Right renal pelvis (tissue), 4 donors: ENCODE measurements at regions not wholly inside any gene's neighbourhood (a gene's known extent, or its start where the extent isn't known, plus 50 kb on each side); places are given as distances from the start of the nearest gene placed in this dataset.
"Not testable (repeated sequence)": the region's sequence is repeated elsewhere in the genome, so short reads cannot be mapped to it uniquely, and the experiment has no call there.

Experiments used
- DNase-seq, 4 donors: peaks; one replicate each; pipeline ENCODE4 v3.0.0-alpha.2; 2013; ENCODE audit warnings: low read depth in 4 of 4, low spot score in 3 of 4, missing footprints in 1 of 4

GRCh38 chr1:78240755-78241154 lies 195.0 kb downstream of the GIPC2 start:
- no peak for DNase-seq

GRCh38 chr1:78247079-78247478 lies 201.3 kb downstream of the GIPC2 start:
- DNase-seq: no peak

- no peak for DNase-seq
Measured at GRCh38 chr1:78250201-78250600, 204.4 kb downstream of the GIPC2 start.

- no peak for DNase-seq
Measured at GRCh38 chr1:78254517-78254916, 208.8 kb downstream of the GIPC2 start.

- no peak for DNase-seq
Measured at GRCh38 chr1:78255383-78255782, 209.6 kb downstream of the GIPC2 start.

- DNase-seq: no peak
Measured at GRCh38 chr1:78255846-78256245, 210.1 kb downstream of the GIPC2 start.

- no peak for DNase-seq
Measured at GRCh38 chr1:78263459-78263858, 217.7 kb downstream of the GIPC2 start.

GRCh38 chr1:78263946-78264345 lies 218.2 kb downstream of the GIPC2 start:
- no peak for DNase-seq

- no peak for DNase-seq
Measured at GRCh38 chr1:78267513-78268218, 221.9 kb downstream of the GIPC2 start.

- no peak for DNase-seq
Measured at GRCh38 chr1:78269591-78269990, 221.2 kb upstream of the PTGFR start.

- not testable (repeated sequence) for DNase-seq
Measured at GRCh38 chr1:78271423-78271822, 219.4 kb upstream of the PTGFR start.

- DNase-seq: no peak
Measured at GRCh38 chr1:78274814-78275213, 216.0 kb upstream of the PTGFR start.

- DNase-seq: no peak
Measured at GRCh38 chr1:78275456-78275855, 215.3 kb upstream of the PTGFR start.

- DNase-seq: no peak
Measured at GRCh38 chr1:78275906-78276685, 214.7 kb upstream of the PTGFR start.

- no peak for DNase-seq
Measured at GRCh38 chr1:78277253-78277652, 213.5 kb upstream of the PTGFR start.

GRCh38 chr1:78279051-78279450 lies 211.7 kb upstream of the PTGFR start:
- DNase-seq: no peak

- no peak for DNase-seq
Measured at GRCh38 chr1:78280626-78281025, 210.1 kb upstream of the PTGFR start.

GRCh38 chr1:78281580-78281979 lies 209.2 kb upstream of the PTGFR start:
- no peak for DNase-seq

- no peak for DNase-seq
Measured at GRCh38 chr1:78283691-78284090, 207.1 kb upstream of the PTGFR start.

GRCh38 chr1:78284354-78284753 lies 206.4 kb upstream of the PTGFR start:
- DNase-seq: no peak

GRCh38 chr1:78286686-78287085 lies 204.1 kb upstream of the PTGFR start:
- no peak for DNase-seq

- DNase-seq: no peak
Measured at GRCh38 chr1:78289603-78290002, 201.2 kb upstream of the PTGFR start.
